GM18498 (cell line): ENCODE measurements at regions not wholly inside any gene's neighbourhood (a gene's known extent, or its start where the extent isn't known, plus 50 kb on each side); places are given as distances from the start of the nearest gene placed in this dataset.
"Not testable (repeated sequence)": the region's sequence is repeated elsewhere in the genome, so short reads cannot be mapped to it uniquely, and the experiment has no call there.

Source experiments
- ATAC-seq: cut with Tn5 transposase; IDR thresholded peaks from one replicate; pipeline ENCODE4 v1.9.1; 2021; ENCODE audit warnings: mild to moderate bottlenecking, moderate library complexity; ENCODE audit not compliant: unreplicated experiment

DNA sequence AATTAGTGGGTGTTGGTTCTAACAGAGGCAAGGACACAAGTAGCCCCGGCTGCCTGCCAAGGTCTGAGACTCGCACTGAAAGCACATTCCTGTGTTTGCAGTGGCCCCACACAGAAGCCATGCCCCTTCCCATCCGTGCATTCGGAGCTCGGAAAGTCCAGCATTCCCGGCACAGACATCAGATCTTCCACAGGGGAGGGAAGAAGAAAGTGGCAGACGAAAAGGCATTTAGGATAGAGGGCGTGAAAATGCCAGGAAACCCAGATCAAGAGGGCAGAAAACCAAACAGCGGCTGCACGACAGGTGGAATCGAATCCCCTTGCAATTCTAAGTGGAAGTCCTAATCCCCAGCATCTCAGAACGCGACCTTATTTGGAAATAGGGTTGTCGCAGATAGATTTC lies 105.5 kb upstream of the ASB18 start:
- no peak for ATAC-seq

GRCh38 chr2:236370847-236371409 lies 106.7 kb upstream of the ASB18 start:
- no peak for ATAC-seq

GRCh38 chr2:236375973-236376476 lies 111.8 kb upstream of the ASB18 start:
- ATAC-seq, result no peak

DNA sequence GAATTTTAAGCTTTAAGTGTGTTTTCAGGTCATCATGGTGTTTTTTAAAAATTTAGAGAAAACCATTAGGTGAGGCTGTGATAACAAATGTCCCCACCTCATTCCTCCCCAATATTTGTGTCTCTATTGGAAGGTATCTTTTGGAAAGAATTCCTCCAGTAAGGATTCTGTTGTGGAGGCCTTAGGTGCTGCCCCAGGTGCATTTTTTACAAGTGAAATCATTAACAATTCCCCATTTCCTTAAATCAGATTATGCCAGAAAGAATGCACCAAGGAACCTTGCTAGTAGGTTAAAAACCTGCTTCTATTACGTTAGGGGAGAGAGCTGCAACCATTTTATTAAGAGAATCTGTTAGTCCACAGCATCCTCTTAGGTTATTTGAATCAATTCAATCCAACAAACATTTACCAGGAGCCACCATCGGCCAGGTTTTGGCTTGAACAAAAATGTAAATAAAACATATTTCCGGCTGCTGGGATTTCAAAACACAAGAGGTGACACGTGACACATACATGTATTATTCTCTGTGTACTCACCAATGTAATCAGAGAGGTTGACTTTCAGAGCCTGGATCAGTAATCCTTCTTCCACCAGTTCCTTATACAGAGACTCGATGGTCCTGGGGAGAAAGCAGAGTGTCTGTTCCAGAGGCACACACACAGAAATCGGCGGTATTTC lies 112.5 kb upstream of the ASB18 start:
- ATAC-seq, result no peak

- no peak for ATAC-seq
Observed at GRCh38 chr2:236380051-236380612, 115.9 kb upstream of the ASB18 start.

- not testable (repeated sequence) for ATAC-seq
Observed at GRCh38 chr2:236381253-236381652, 117.0 kb upstream of the ASB18 start.

- ATAC-seq, result not testable (repeated sequence)
Observed at GRCh38 chr2:236389284-236390216, 125.3 kb upstream of the ASB18 start.

GRCh38 chr2:236393101-236393500 lies 128.9 kb upstream of the ASB18 start:
- ATAC-seq, result no peak

DNA sequence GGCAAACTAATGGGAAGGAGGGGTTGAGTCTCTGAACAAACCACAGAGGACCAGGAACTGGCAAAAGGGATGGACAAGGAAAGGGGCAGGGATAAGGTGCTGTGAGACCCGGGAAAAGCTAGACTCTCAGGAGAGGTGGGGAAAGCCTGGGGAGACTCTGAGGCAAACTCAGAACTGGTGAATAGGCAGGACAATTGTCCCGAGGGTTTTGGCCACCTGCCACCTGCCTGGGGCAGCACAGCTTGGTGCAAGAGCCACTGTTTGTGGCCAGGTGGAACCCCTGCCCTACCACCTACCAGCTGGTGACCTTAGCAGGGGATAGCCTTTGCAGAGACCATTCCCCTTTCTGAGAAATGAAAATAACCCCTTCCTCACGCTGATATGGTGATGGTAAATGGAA lies 129.4 kb upstream of the ASB18 start:
- no peak for ATAC-seq

DNA sequence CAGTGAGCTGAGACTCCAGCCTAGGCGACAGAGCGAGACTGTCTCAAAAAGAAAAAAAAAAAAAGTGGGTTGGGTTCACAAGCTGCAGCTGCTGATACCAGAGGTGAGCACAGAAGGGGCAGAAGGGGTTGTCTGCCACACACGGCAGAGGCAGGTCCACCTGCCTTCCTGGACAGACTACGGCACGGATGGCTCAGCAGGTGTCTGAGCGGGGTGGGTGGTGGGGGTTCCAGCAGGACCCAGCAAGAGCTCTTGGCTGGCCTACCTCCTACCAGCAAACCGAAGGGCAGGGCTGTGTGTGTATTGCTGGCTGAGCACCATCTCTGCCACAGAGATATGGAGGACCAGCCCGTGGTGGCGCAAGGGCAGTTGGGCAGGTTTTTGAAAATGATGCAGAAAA lies 130.4 kb upstream of the ASB18 start:
- no peak for ATAC-seq

- ATAC-seq, result no peak
Observed at GRCh38 chr2:236395067-236395466, 130.9 kb upstream of the ASB18 start.

GRCh38 chr2:236396818-236397350 lies 132.7 kb upstream of the ASB18 start:
- ATAC-seq, result no peak

DNA sequence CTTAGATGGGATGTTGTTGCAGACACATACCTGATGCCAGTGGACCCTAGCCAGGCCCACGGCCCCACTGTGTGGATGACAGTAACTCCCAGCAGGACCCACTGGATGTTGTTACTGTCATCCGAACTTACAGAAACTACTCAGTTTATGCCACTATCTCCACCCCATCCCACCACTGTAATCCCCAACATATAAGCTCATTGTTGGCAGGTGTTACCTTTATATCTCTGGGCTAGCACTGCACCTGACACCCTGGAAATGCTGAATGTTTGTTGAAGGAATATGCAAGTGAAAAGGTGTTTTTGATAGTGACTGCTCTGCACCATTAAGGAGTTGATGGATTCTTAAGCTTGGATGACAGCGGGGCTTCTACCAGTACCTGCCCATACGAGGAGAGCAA lies 133.5 kb upstream of the ASB18 start:
- ATAC-seq, result no peak

DNA sequence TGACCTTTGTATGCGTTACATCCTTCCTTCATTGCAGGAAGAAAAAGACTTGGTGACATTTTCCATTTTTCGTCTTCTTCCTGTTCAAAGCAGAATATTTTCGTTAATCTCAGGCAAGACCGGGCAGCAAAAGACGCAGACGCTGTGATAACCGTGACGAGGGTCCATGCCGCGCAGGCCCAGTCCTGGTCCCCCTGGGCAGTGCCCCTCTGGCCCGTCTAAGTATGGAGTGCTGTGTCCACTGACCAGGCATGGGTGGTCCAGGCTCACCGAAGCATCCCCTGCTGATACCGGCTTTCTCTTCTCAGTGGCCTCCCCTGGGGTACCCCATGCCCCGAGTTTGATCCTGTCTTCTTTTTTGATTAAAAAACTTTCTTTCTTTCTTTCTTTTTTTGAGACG lies 135.2 kb upstream of the ASB18 start:
- no peak for ATAC-seq

GRCh38 chr2:236400046-236400574 lies 135.9 kb upstream of the ASB18 start:
- ATAC-seq, result no peak

GRCh38 chr2:236400594-236401360 lies 136.6 kb upstream of the ASB18 start:
- no peak for ATAC-seq

DNA sequence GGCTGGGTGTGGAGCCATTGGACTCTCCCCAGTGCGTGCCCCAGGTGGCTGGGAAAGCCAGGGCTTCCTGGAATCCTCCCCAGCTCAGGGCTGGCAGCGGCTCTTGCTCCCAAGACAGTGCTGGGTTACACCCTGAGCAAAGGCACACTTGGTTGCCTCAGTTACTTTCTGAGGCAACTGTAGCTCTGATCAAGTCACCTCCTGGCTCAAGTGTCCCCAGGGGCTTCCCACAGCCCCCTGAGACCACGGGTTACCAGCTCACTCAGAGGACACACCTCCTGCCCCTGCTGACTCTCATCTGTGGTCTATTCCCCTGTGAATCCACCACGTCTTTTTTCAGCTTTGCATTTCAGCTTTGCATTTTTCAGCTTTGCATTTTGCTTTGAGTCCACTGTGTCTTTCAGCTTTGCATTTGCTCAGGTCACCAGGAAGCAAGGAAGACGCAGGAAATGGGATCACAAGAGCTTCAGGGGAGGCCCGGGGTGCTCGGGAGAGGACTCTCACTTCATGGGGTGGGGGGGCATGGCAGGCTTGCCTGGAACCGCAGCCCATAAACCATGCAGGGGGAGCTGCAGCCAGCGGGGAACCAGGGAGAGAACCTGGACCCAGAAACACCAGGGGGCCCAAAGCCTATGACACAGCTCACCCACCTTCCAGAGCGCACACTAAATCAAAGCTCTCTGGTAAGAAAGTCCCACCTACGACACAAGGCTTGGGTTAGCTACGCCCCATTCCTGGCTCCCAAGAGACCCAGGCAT lies 138.0 kb upstream of the ASB18 start:
- no peak for ATAC-seq

- no peak for ATAC-seq
Observed at GRCh38 chr2:236403125-236403524, 138.9 kb upstream of the ASB18 start.

DNA sequence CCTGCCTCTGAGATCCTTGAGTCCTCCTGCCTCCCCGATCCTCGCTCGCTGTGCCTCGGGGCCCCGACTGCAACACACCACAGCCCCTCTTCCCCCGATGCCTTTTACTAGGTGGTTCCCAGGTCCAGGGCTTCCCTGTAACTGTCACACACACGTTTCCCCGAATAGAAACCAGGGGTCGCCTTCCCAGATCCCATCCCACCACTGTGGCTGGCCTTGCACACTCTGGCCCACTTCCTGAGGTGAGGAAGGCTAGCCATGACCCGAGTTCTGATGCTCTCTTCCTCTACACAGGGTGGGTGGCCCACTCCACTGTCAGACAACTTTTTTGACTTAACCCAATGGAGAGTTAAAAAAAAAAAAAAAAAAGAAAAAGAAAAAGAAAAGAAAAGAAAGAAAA lies 139.6 kb upstream of the ASB18 start:
- no peak for ATAC-seq
